ENCODE measurements at regions not wholly inside any gene's neighbourhood (a gene's known extent, or its start where the extent isn't known, plus 50 kb on each side); places are given as distances from the start of the nearest gene placed in this dataset.
"Not testable (repeated sequence)": the region's sequence is repeated elsewhere in the genome, so short reads cannot be mapped to it uniquely, and the experiment has no call there.

DNA sequence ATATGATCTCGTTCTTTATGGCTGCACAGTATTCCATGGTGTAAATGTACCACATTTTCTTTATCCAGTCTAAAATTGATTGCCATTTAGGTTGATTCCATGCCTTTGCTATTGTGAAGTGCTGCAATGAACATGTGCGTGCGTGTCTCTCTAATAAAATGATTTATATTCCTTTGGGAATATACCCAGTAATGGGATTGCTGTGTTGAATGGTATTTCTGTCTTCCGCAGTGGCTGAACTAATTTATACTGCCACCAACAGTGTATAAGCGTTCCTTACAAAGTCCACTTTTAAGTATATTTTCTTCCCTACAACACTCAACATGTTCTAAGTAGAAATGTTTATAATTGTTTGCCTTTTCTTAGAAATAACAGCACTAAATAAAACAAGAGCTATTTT is 521.9 kb downstream of the DTWD2 start (continued):
- TF ChIP-seq, protein P1, sequence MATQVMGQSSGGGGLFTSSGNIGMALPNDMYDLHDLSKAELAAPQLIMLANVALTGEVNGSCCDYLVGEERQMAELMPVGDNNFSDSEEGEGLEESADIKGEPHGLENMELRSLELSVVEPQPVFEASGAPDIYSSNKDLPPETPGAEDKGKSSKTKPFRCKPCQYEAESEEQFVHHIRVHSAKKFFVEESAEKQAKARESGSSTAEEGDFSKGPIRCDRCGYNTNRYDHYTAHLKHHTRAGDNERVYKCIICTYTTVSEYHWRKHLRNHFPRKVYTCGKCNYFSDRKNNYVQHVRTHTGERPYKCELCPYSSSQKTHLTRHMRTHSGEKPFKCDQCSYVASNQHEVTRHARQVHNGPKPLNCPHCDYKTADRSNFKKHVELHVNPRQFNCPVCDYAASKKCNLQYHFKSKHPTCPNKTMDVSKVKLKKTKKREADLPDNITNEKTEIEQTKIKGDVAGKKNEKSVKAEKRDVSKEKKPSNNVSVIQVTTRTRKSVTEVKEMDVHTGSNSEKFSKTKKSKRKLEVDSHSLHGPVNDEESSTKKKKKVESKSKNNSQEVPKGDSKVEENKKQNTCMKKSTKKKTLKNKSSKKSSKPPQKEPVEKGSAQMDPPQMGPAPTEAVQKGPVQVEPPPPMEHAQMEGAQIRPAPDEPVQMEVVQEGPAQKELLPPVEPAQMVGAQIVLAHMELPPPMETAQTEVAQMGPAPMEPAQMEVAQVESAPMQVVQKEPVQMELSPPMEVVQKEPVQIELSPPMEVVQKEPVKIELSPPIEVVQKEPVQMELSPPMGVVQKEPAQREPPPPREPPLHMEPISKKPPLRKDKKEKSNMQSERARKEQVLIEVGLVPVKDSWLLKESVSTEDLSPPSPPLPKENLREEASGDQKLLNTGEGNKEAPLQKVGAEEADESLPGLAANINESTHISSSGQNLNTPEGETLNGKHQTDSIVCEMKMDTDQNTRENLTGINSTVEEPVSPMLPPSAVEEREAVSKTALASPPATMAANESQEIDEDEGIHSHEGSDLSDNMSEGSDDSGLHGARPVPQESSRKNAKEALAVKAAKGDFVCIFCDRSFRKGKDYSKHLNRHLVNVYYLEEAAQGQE (IDR thresholded peaks at IDR 0.05; ENCODE audit: unreplicated experiment): no peak
- TF ChIP-seq, protein P2, sequence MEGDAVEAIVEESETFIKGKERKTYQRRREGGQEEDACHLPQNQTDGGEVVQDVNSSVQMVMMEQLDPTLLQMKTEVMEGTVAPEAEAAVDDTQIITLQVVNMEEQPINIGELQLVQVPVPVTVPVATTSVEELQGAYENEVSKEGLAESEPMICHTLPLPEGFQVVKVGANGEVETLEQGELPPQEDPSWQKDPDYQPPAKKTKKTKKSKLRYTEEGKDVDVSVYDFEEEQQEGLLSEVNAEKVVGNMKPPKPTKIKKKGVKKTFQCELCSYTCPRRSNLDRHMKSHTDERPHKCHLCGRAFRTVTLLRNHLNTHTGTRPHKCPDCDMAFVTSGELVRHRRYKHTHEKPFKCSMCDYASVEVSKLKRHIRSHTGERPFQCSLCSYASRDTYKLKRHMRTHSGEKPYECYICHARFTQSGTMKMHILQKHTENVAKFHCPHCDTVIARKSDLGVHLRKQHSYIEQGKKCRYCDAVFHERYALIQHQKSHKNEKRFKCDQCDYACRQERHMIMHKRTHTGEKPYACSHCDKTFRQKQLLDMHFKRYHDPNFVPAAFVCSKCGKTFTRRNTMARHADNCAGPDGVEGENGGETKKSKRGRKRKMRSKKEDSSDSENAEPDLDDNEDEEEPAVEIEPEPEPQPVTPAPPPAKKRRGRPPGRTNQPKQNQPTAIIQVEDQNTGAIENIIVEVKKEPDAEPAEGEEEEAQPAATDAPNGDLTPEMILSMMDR (conservative IDR thresholded peaks at IDR 0.05; ENCODE audit: low read depth in 2 of 2): no peak
- no peak for TF ChIP-seq NANOG (IDR thresholded peaks at IDR 0.05; ENCODE audit: borderline replicate concordance)
- TF ChIP-seq CREB1 (CRISPR knock-in tag; IDR thresholded peaks at IDR 0.05; ENCODE audit: low read depth): no peak
- TF ChIP-seq EZH2phosphoT487 (IDR thresholded peaks at IDR 0.05; ENCODE audit: unreplicated experiment): no peak
- TF ChIP-seq EZH2 (IDR thresholded peaks at IDR 0.05; ENCODE audit: low read depth, unreplicated experiment): no peak
- no peak for TF ChIP-seq STAT1 (IDR thresholded peaks at IDR 0.05; ENCODE audit: unreplicated experiment)

DNA sequence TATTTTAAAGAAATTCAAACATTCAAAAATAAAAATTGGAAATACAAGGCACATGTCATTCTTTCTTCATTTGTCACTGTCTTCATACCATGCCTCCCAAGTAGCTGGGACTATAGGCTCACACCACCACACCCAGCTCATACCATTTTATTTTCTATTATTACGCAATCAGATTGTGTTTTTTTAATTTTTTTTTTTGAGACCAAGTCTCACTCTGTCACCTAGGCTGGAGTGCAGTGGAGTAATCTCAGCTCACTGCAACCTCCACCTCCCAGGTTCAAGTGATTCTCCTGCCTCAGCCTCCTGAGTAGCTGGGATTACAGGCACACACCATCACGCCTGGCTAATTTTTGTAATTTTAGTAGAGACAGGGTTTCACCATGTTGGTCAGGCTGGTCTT is 526.1 kb downstream of the DTWD2 start:
- DNase-seq (ENCODE audit: low spot score); ATAC-seq; H3K36me3 Mint-ChIP-seq (ENCODE audit: low read depth); H3K79me2 ChIP-seq (replicated peaks; ENCODE audit: insufficient read depth); H3F3A ChIP-seq (replicated peaks; ENCODE audit: low read depth); H3K36me3 ChIP-seq (ENCODE audit: insufficient read depth); H3K9me3 Mint-ChIP-seq; H2AFZ ChIP-seq; H3K27ac Mint-ChIP-seq; H3K27me3 Mint-ChIP-seq (ENCODE audit: insufficient read depth, low read depth, poor library complexity); H3K4me1 ChIP-seq (ENCODE audit: insufficient read depth); H3K4me3 ChIP-seq; H3K9me2 ChIP-seq (ENCODE audit: insufficient read depth); H3K27ac ChIP-seq (ENCODE audit: low read depth); H4K20me1 ChIP-seq (replicated peaks; ENCODE audit: insufficient read depth); H3K4me2 ChIP-seq; H3K4me3 Mint-ChIP-seq; H3K4me1 Mint-ChIP-seq; H3K27me3 ChIP-seq (ENCODE audit: insufficient read depth): not testable (repeated sequence)

DNA sequence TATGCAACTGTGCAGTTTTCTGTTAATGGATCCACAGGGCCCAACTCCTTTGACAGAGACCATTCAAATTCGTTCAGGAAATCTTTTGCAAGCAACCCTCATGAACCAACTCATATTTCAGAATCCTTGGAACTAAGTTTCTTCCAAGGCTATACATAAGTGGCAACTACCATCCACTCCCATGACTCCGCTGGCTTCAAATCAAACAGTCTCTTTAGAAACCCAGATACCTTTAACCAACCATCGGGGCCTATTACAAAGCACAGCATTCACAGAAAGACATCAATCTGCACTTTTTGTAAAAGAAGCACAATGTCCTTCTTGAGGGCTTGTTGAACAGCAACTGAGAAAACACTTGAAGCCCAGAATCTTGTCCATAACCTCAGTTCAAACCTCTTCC is 526.9 kb downstream of the DTWD2 start:
- Histone ChIP-seq H4K20me1 (replicated peaks; ENCODE audit: insufficient read depth) (no peaks in the 10 kb centered on the region), H3K4me2 (no peak overlapping the region), H2AFZ (no peak overlapping the region; the same call in 1 of the 2 replicates), H3K27ac (ENCODE audit: low read depth) (no peak overlapping the region), H3K4me1 (ENCODE audit: insufficient read depth) (no peaks in the 10 kb centered on the region), H3K9me2 (ENCODE audit: insufficient read depth) (peaks cover 4% of the 10 kb centered on the region; the same call in 1 of the 2 replicates), H3F3A (replicated peaks; ENCODE audit: low read depth) (no peaks in the 10 kb centered on the region), H3K36me3 (ENCODE audit: insufficient read depth) (no peaks in the 10 kb centered on the region), H3K4me3 (no peak overlapping the region), H3K79me2 (replicated peaks; ENCODE audit: insufficient read depth) (no peaks in the 10 kb centered on the region), H3K27me3 (ENCODE audit: insufficient read depth) (no peaks in the 10 kb centered on the region)
- no peak overlapping the region for H3K27ac Mint-ChIP-seq
- DNase-seq (ENCODE audit: low spot score) (no peak), ATAC-seq (no peak)
- no peak overlapping the region for H3K4me3 Mint-ChIP-seq
- no peaks in the 10 kb centered on the region for H3K36me3 Mint-ChIP-seq (ENCODE audit: low read depth)
- H3K4me1 Mint-ChIP-seq: peaks cover 4% of the 10 kb centered on the region; the same call in 2 of the 3 replicates
- no peaks in the 10 kb centered on the region for H3K27me3 Mint-ChIP-seq (ENCODE audit: insufficient read depth, low read depth, poor library complexity)
- H3K9me3 Mint-ChIP-seq: no peaks in the 10 kb centered on the region
- TF ChIP-seq CREB1 (CRISPR knock-in tag; IDR thresholded peaks at IDR 0.05; ENCODE audit: low read depth): no peak
- TF ChIP-seq, protein P2 (conservative IDR thresholded peaks at IDR 0.05; ENCODE audit: low read depth in 2 of 2): no peak
- no peak for TF ChIP-seq EZH2phosphoT487 (IDR thresholded peaks at IDR 0.05; ENCODE audit: unreplicated experiment)
- TF ChIP-seq ZNF114 (CRISPR knock-in tag; IDR thresholded peaks at IDR 0.05): no peak

Data from GM23338 (cell line).